Activated T-cell treated with anti-CD3 and anti-CD28 coated beads, Interleukin-2, amount 50 U/mL, for 24 hours (primary cell): ENCODE measurements at regions not wholly inside any gene's neighbourhood (a gene's known extent, or its start where the extent isn't known, plus 50 kb on each side); places are given as distances from the start of the nearest gene placed in this dataset.
"Not testable (repeated sequence)": the region's sequence is repeated elsewhere in the genome, so short reads cannot be mapped to it uniquely, and the experiment has no call there.

ENCODE experiments used
- DNase-seq: peaks from one replicate; pipeline ENCODE4 v3.0.0-alpha.2; 2020
- H3K27ac Mint-ChIP-seq: 2 replicates; pipeline ENCODE4 v1.8.0; 2020; ENCODE audit warnings: mild to moderate bottlenecking, mixed read lengths
- H3K27me3 Mint-ChIP-seq: 2 replicates; pipeline ENCODE4 v1.8.0; 2020; ENCODE audit warnings: mixed read lengths
- H3K36me3 Mint-ChIP-seq: 2 replicates; pipeline ENCODE4 v1.8.0; 2020; ENCODE audit warnings: low read depth, mixed read lengths
- H3K4me1 Mint-ChIP-seq: 2 replicates; pipeline ENCODE4 v1.8.0; 2020; ENCODE audit warnings: low read depth, mixed read lengths
- H3K4me3 Mint-ChIP-seq: 2 replicates; pipeline ENCODE4 v1.8.0; 2020; ENCODE audit warnings: mild to moderate bottlenecking, moderate library complexity, mixed read lengths
- H3K9me3 Mint-ChIP-seq: 2 replicates; pipeline ENCODE4 v1.8.0; 2020; ENCODE audit warnings: mixed read lengths

GRCh38 chr14:56400109-56400825, 179.3 kb upstream of the TMEM260 start:
- H3K27me3 Mint-ChIP-seq = no peaks in the 10 kb centered on the region
- H3K36me3 Mint-ChIP-seq = no peaks in the 10 kb centered on the region
- no peaks in the 10 kb centered on the region for H3K4me1 Mint-ChIP-seq
- H3K9me3 Mint-ChIP-seq = peaks cover 5% of the 10 kb centered on the region
- H3K4me3 Mint-ChIP-seq = no peak overlapping the region
- H3K27ac Mint-ChIP-seq = no peak overlapping the region
- no peak for DNase-seq

GRCh38 chr14:56412468-56413434, 166.8 kb upstream of the TMEM260 start:
- Mint-ChIP-seq H3K9me3 (no peaks in the 10 kb centered on the region), H3K27me3 (peaks cover 5% of the 10 kb centered on the region), H3K4me3 (peak overlapping the region; percentile 21), H3K4me1 (peaks cover 13% of the 10 kb centered on the region), H3K27ac (no peak overlapping the region), H3K36me3 (no peaks in the 10 kb centered on the region)
- no peak for DNase-seq

- Mint-ChIP-seq H3K36me3 (no peaks in the 10 kb centered on the region), H3K9me3 (no peaks in the 10 kb centered on the region), H3K4me3 (no peak overlapping the region), H3K27ac (no peak overlapping the region), H3K27me3 (peaks cover 5% of the 10 kb centered on the region), H3K4me1 (peaks cover 13% of the 10 kb centered on the region)
- DNase-seq = no peak
Measured at GRCh38 chr14:56413721-56414120, 165.9 kb upstream of the TMEM260 start.

- Mint-ChIP-seq H3K4me1 (peaks cover 13% of the 10 kb centered on the region), H3K27me3 (peaks cover 5% of the 10 kb centered on the region), H3K36me3 (no peaks in the 10 kb centered on the region), H3K27ac (no peak overlapping the region), H3K9me3 (no peaks in the 10 kb centered on the region), H3K4me3 (no peak overlapping the region)
- DNase-seq = no peak
Measured at GRCh38 chr14:56414236-56414635, 165.4 kb upstream of the TMEM260 start.

- no peak for DNase-seq
- H3K4me1 Mint-ChIP-seq = peaks cover 13% of the 10 kb centered on the region
- H3K36me3 Mint-ChIP-seq = no peaks in the 10 kb centered on the region
- no peak overlapping the region for H3K4me3 Mint-ChIP-seq
- H3K27ac Mint-ChIP-seq = no peak overlapping the region
- peaks cover 5% of the 10 kb centered on the region for H3K27me3 Mint-ChIP-seq
- H3K9me3 Mint-ChIP-seq = no peaks in the 10 kb centered on the region
Measured at GRCh38 chr14:56416213-56416612, 163.4 kb upstream of the TMEM260 start.

GRCh38 chr14:56417173-56417572, 162.4 kb upstream of the TMEM260 start:
- no peak for DNase-seq
- H3K36me3 Mint-ChIP-seq = no peaks in the 10 kb centered on the region
- peaks cover 10% of the 10 kb centered on the region for H3K4me1 Mint-ChIP-seq
- no peaks in the 10 kb centered on the region for H3K9me3 Mint-ChIP-seq
- H3K27ac Mint-ChIP-seq = no peak overlapping the region
- no peaks in the 10 kb centered on the region for H3K27me3 Mint-ChIP-seq
- no peak overlapping the region for H3K4me3 Mint-ChIP-seq

GRCh38 chr14:56419750-56420149, 159.8 kb upstream of the TMEM260 start:
- Mint-ChIP-seq H3K4me1 (no peaks in the 10 kb centered on the region), H3K27me3 (no peaks in the 10 kb centered on the region), H3K9me3 (no peaks in the 10 kb centered on the region), H3K36me3 (no peaks in the 10 kb centered on the region), H3K4me3 (no peak overlapping the region), H3K27ac (no peak overlapping the region)
- no peak for DNase-seq

- Mint-ChIP-seq H3K9me3 (no peaks in the 10 kb centered on the region), H3K27ac (no peak overlapping the region), H3K4me3 (no peak overlapping the region), H3K27me3 (no peaks in the 10 kb centered on the region), H3K4me1 (no peaks in the 10 kb centered on the region), H3K36me3 (no peaks in the 10 kb centered on the region)
- no peak for DNase-seq
Measured at GRCh38 chr14:56422221-56422620, 157.4 kb upstream of the TMEM260 start.

- no peaks in the 10 kb centered on the region for H3K36me3 Mint-ChIP-seq
- no peaks in the 10 kb centered on the region for H3K4me1 Mint-ChIP-seq
- no peak for DNase-seq
- no peaks in the 10 kb centered on the region for H3K27me3 Mint-ChIP-seq
- H3K9me3 Mint-ChIP-seq = no peaks in the 10 kb centered on the region
- H3K4me3 Mint-ChIP-seq = no peak overlapping the region
- no peak overlapping the region for H3K27ac Mint-ChIP-seq
Measured at GRCh38 chr14:56422703-56423213, 156.8 kb upstream of the TMEM260 start.

- H3K4me3 Mint-ChIP-seq = no peak overlapping the region
- H3K36me3 Mint-ChIP-seq = no peaks in the 10 kb centered on the region
- H3K4me1 Mint-ChIP-seq = no peaks in the 10 kb centered on the region
- H3K27ac Mint-ChIP-seq = no peak overlapping the region
- no peaks in the 10 kb centered on the region for H3K27me3 Mint-ChIP-seq
- H3K9me3 Mint-ChIP-seq = no peaks in the 10 kb centered on the region
- DNase-seq = no peak
Measured at GRCh38 chr14:56423544-56423943, 156.1 kb upstream of the TMEM260 start.

GRCh38 chr14:56431013-56431412, 148.6 kb upstream of the TMEM260 start:
- Mint-ChIP-seq H3K9me3 (no peaks in the 10 kb centered on the region), H3K27me3 (peaks cover 2% of the 10 kb centered on the region)

GRCh38 chr14:56449670-56450213, 129.9 kb upstream of the TMEM260 start:
- Mint-ChIP-seq H3K27ac (no peak overlapping the region), H3K4me3 (no peak overlapping the region), H3K4me1 (peaks cover 2% of the 10 kb centered on the region), H3K36me3 (no peaks in the 10 kb centered on the region), H3K9me3 (peaks cover 6% of the 10 kb centered on the region), H3K27me3 (peaks cover 42% of the 10 kb centered on the region)
- no peak for DNase-seq

More at GRCh38 chr14:56431013-56431412, 148.6 kb upstream of the TMEM260 start:
- no peaks in the 10 kb centered on the region for H3K4me1 Mint-ChIP-seq
- H3K36me3 Mint-ChIP-seq = no peaks in the 10 kb centered on the region
- DNase-seq = no peak
- no peak overlapping the region for H3K27ac Mint-ChIP-seq
- H3K4me3 Mint-ChIP-seq = no peak overlapping the region

GRCh38 chr14:56452940-56453339, 126.7 kb upstream of the TMEM260 start:
- Mint-ChIP-seq H3K4me1 (peaks cover 2% of the 10 kb centered on the region), H3K27me3 (peaks cover 67% of the 10 kb centered on the region), H3K9me3 (peaks cover 4% of the 10 kb centered on the region), H3K4me3 (no peak overlapping the region), H3K36me3 (no peaks in the 10 kb centered on the region), H3K27ac (no peak overlapping the region)
- no peak for DNase-seq

GRCh38 chr14:56454680-56455079, 124.9 kb upstream of the TMEM260 start:
- not testable (repeated sequence) for H3K27ac Mint-ChIP-seq, H3K36me3 Mint-ChIP-seq, DNase-seq, H3K4me3 Mint-ChIP-seq, H3K9me3 Mint-ChIP-seq, H3K4me1 Mint-ChIP-seq
- peaks cover 65% of the 10 kb centered on the region for H3K27me3 Mint-ChIP-seq
